ENCODE measurements at regions not wholly inside any gene's neighbourhood (a gene's known extent, or its start where the extent isn't known, plus 50 kb on each side); places are given as distances from the start of the nearest gene placed in this dataset.

DNA sequence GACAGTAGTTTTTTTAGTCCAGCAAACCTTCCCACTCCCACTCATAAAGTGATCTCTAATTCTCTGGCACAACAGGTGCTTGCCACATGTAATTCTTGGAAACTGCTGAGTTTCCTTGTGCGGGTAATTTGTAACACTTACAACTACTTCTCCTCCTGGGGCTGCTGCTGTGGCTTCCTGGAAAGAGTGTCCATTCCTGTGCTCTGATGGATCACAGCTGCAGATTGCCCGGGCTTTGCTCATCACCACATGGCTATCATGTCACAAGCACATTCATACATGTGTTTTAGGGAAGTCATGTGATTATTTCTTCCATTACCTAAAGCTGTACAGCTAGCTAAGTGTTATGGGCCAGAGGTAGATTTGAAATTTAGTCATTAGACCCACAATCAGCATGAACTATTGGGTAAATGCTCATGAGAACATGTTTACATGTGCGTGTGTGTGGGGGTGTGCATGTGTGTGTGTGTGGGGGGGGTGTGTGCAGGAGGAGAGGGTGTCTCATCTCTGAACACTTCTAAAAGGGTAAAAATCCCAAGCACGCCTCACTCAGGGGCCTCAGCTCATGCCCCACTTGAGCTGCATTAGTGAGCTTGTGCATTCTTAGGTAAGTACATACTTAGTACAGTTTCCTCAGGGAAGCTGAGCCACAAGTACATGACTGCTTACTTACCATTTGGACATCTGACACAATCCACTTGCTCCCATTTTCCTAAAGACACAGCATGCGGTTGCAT, 118.1 kb upstream of the CCDC112 start:
- TF ChIP-seq, protein P1, sequence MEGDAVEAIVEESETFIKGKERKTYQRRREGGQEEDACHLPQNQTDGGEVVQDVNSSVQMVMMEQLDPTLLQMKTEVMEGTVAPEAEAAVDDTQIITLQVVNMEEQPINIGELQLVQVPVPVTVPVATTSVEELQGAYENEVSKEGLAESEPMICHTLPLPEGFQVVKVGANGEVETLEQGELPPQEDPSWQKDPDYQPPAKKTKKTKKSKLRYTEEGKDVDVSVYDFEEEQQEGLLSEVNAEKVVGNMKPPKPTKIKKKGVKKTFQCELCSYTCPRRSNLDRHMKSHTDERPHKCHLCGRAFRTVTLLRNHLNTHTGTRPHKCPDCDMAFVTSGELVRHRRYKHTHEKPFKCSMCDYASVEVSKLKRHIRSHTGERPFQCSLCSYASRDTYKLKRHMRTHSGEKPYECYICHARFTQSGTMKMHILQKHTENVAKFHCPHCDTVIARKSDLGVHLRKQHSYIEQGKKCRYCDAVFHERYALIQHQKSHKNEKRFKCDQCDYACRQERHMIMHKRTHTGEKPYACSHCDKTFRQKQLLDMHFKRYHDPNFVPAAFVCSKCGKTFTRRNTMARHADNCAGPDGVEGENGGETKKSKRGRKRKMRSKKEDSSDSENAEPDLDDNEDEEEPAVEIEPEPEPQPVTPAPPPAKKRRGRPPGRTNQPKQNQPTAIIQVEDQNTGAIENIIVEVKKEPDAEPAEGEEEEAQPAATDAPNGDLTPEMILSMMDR (IDR thresholded peaks at IDR 0.05): no peak
- TF ChIP-seq POLR2A (IDR thresholded peaks at IDR 0.05): no peak

Measured in body of pancreas (tissue), 4 donors.